PC-9 (cell line): ENCODE measurements at regions not wholly inside any gene's neighbourhood (a gene's known extent, or its start where the extent isn't known, plus 50 kb on each side); places are given as distances from the start of the nearest gene placed in this dataset.

Source experiments
- BruUV-seq: library from RNA; stranded (reverse); fragments of 400-500 nt; replicated peaks from 2 replicates; lab custom pipeline; 2021; lab: Mats Ljungman, UMichigan
- CTCF ChIA-PET: fragments of 300-600 bp; sonication (Branson Sonifier 250); formaldehyde crosslinking; loops from one replicate; lab custom pipeline; 2022; ENCODE audit warnings: antibody characterized with exemption; lab: Charles Lee
- POLR2A ChIA-PET: fragments of 300-600 bp; sonication (Branson Sonifier 250); formaldehyde crosslinking; loops from one replicate; lab custom pipeline; 2022; ENCODE audit warnings: antibody characterized with exemption; ENCODE audit not compliant: unreplicated experiment; lab: Charles Lee
- DNase-seq, 2 experiments: peaks; one replicate each; pipeline versions ENCODE4 v3.0.0 to v3.0.0-alpha.2; 2015 to 2022; ENCODE audit warnings: mixed read lengths in 1 of 2
- H2AFZ ChIP-seq: fragments of 200-600 bp; sonication (generic); 2 replicates; pipeline ENCODE4 v1.8.1; 2017; ENCODE audit warnings: antibody characterized with exemption
- H3F3A ChIP-seq: fragments of 200-600 bp; sonication (generic); 2 replicates; pipeline ENCODE4 v1.8.1; 2017; ENCODE audit warnings: antibody characterized with exemption, mild to moderate bottlenecking, low read depth; ENCODE audit not compliant: insufficient read depth
- H3K27ac ChIP-seq: fragments of 200-600 bp; sonication (generic); 2 replicates; pipeline ENCODE4 v1.6.1; 2016; ENCODE audit warnings: mixed run types
- H3K27me3 ChIP-seq: fragments of 200-600 bp; sonication (generic); 2 replicates; pipeline ENCODE4 v1.6.1; 2016; ENCODE audit warnings: low read depth, mixed run types; ENCODE audit not compliant: insufficient read depth
- H3K36me3 ChIP-seq: fragments of 200-600 bp; sonication (generic); 2 replicates; pipeline ENCODE4 v1.6.1; 2016; ENCODE audit warnings: low read depth, mixed run types
- H3K4me1 ChIP-seq: fragments of 200-600 bp; sonication (generic); replicated peaks from 2 replicates; pipeline ENCODE4 v1.6.1; 2016; ENCODE audit warnings: mixed run types; ENCODE audit not compliant: insufficient read depth
- H3K4me2 ChIP-seq: fragments of 200-600 bp; sonication (generic); 2 replicates; pipeline ENCODE4 v1.6.1; 2017; ENCODE audit warnings: mixed run types
- H3K4me3 ChIP-seq: fragments of 200-600 bp; sonication (generic); 2 replicates; pipeline ENCODE4 v1.6.1; 2016; ENCODE audit warnings: mixed run types
- H3K79me2 ChIP-seq: fragments of 200-600 bp; sonication (generic); 2 replicates; pipeline ENCODE4 v1.6.1; 2017; ENCODE audit warnings: low read depth, mixed run types
- H3K9me2 ChIP-seq: fragments of 200-600 bp; sonication (generic); 2 replicates; pipeline ENCODE4 v1.8.1; 2017; ENCODE audit warnings: mild to moderate bottlenecking; ENCODE audit not compliant: insufficient read depth
- H3K9me3 ChIP-seq: fragments of 200-600 bp; sonication (generic); 2 replicates; pipeline ENCODE4 v1.8.1; 2016; ENCODE audit warnings: low read depth; ENCODE audit not compliant: insufficient read depth
- H4K20me1 ChIP-seq: fragments of 200-600 bp; sonication (generic); 2 replicates; pipeline ENCODE4 v1.8.1; 2017; ENCODE audit not compliant: insufficient read depth
- EZH2 ChIP-seq: fragments of 200-600 bp; sonication (generic); IDR thresholded peaks from 2 replicates; pipeline ENCODE4 v1.8.0; 2017; ENCODE audit warnings: antibody characterized with exemption, low read depth
- intact Hi-C: fragments of 100-400 bp; cut with micrococcal nuclease; formaldehyde crosslinking; loops from one replicate; pipeline ENCODE4 v1.10.0; 2022; ENCODE audit not compliant: unreplicated experiment
- TF ChIP-seq, protein P1 (sequence below): fragments of 200-600 bp; sonication (generic); conservative IDR thresholded peaks from 2 replicates; pipeline ENCODE4 v1.6.1; 2017; ENCODE audit warnings: mixed run types, antibody characterized with exemption, mild to moderate bottlenecking, moderate library complexity

DNA sequence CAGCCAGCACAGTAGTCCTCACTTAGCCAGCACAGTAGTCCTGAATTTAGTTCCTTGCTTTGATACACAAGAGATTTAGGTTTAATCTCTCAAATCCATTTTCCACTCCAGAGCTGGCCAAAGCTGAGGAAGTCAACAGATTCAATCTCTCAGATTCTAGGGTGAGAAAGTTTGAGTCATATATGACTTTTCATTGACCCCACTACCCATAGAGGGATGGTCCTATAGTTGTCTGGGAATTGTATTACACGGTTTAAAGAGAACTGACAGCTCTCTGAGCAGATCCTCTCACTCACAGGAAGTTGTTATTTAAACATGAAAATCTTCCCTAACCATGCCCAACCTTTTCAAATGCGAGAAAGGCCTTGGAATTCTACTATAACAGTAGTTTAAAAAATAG is 641.8 kb upstream of the SEMA3D start:
- Histone ChIP-seq H3K4me1 (no peaks in the 10 kb centered on the region), H3K27ac (no peak overlapping the region), H3K27me3 (no peaks in the 10 kb centered on the region), H3K9me2 (no peaks in the 10 kb centered on the region), H3K4me3 (no peak overlapping the region), H3F3A (no peaks in the 10 kb centered on the region), H3K36me3 (no peaks in the 10 kb centered on the region), H4K20me1 (no peaks in the 10 kb centered on the region), H3K79me2 (no peaks in the 10 kb centered on the region), H2AFZ (peak overlapping the region; percentile 69; the same call in 1 of the 2 replicates), H3K4me2 (no peak overlapping the region), H3K9me3 (no peaks in the 10 kb centered on the region)
- ChIA-PET POLR2A (no interaction called here), CTCF (interaction anchor here (1.9 kb wide), 1 partner anchor 798 kb away, joined by 11 read pairs; no protein-coding TSS in a partner anchor)
- no peak for DNase-seq
- intact Hi-C loops: loop anchor here (1.0 kb wide), 1 partner anchor 797 kb away; no protein-coding TSS in a partner anchor
- TF ChIP-seq, protein P1, sequence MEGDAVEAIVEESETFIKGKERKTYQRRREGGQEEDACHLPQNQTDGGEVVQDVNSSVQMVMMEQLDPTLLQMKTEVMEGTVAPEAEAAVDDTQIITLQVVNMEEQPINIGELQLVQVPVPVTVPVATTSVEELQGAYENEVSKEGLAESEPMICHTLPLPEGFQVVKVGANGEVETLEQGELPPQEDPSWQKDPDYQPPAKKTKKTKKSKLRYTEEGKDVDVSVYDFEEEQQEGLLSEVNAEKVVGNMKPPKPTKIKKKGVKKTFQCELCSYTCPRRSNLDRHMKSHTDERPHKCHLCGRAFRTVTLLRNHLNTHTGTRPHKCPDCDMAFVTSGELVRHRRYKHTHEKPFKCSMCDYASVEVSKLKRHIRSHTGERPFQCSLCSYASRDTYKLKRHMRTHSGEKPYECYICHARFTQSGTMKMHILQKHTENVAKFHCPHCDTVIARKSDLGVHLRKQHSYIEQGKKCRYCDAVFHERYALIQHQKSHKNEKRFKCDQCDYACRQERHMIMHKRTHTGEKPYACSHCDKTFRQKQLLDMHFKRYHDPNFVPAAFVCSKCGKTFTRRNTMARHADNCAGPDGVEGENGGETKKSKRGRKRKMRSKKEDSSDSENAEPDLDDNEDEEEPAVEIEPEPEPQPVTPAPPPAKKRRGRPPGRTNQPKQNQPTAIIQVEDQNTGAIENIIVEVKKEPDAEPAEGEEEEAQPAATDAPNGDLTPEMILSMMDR: no peak
- TF ChIP-seq EZH2: no peak
- no TSS peak for BruUV-seq

DNA sequence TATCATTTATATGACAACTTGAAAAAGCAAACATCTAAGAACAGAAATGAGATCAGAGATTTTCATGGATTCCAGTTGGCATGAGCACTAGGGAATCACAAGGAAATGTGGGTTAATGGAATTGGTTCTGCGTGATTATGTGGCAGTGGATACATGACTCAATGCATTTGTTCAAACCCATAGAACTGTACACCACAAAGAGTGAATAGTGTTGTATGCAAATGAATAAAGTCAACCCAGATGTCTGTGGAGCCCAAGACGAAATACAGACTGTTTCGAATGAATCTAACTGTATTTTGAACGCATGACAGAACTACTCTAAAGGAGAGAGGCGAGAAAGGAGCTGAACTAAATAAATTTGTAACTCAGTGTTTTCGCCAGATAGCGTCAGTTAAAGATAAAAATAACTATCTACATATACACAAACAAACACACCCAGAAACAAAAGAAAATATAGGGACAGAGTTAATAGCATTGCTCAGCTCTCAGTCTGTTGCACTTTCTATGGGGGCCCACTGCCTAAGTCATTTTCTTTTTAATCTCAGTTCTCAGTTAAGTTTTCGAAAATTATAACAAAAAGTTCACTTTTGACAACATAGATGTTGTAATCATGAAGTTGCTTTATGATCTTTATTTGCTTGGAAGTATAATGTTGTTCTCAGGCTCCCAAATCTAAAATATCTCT is 636.7 kb upstream of the SEMA3D start:
- Histone ChIP-seq H3K79me2 (no peaks in the 10 kb centered on the region), H3K9me2 (no peaks in the 10 kb centered on the region), H3F3A (no peaks in the 10 kb centered on the region), H3K9me3 (no peaks in the 10 kb centered on the region), H3K4me3 (no peak overlapping the region), H3K27ac (no peak overlapping the region), H2AFZ (no peak overlapping the region), H3K4me1 (no peaks in the 10 kb centered on the region), H3K4me2 (no peak overlapping the region), H4K20me1 (no peaks in the 10 kb centered on the region), H3K36me3 (no peaks in the 10 kb centered on the region), H3K27me3 (no peaks in the 10 kb centered on the region)
- no peak for DNase-seq
- ChIA-PET POLR2A (no interaction called here), CTCF (no interaction called here)
- no TSS peak for BruUV-seq
- TF ChIP-seq, protein P1: no peak
- no peak for TF ChIP-seq EZH2
- intact Hi-C loops: no loop called here

DNA sequence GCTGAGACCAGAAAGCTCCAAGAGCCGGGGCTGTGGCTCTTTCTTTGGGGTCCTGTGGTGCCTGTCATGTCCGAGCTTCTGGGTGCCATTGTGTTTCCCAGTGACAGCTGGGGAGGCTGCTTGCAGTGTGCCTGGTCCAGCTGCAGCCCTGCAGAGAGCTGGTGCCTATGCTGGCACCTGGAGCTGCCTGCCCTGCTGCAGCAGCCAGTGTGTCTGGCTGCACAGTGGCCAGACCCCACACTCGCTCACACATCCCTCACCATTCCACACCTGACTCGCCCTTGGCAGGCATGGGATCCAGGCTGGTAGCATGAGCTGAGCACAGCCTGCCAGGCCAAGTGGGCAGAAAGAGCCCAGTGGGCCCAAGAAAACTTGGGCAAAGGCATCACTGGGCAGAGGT is 635.1 kb upstream of the SEMA3D start:
- POLR2A ChIA-PET: no interaction called here
- H3K9me2 ChIP-seq: no peaks in the 10 kb centered on the region
- no peaks in the 10 kb centered on the region for H3K9me3 ChIP-seq
- TF ChIP-seq, protein P1: no peak
- TF ChIP-seq EZH2: no peak
- no peak overlapping the region for H2AFZ ChIP-seq
- H3K36me3 ChIP-seq: no peaks in the 10 kb centered on the region
- no peak overlapping the region for H3K4me2 ChIP-seq
- no peaks in the 10 kb centered on the region for H4K20me1 ChIP-seq
- no peaks in the 10 kb centered on the region for H3K79me2 ChIP-seq
- no peak overlapping the region for H3K4me3 ChIP-seq
- intact Hi-C loops: no loop called here
- no peaks in the 10 kb centered on the region for H3K4me1 ChIP-seq
- H3K27ac ChIP-seq: no peak overlapping the region
- BruUV-seq: no TSS peak
- no peak for DNase-seq
- no peaks in the 10 kb centered on the region for H3F3A ChIP-seq
- H3K27me3 ChIP-seq: no peaks in the 10 kb centered on the region
- CTCF ChIA-PET: no interaction called here
